HepG2 (cell line): ENCODE measurements at regions not wholly inside any gene's neighbourhood (a gene's known extent, or its start where the extent isn't known, plus 50 kb on each side); places are given as distances from the start of the nearest gene placed in this dataset.

Source experiments
- ATAC-seq: fragments of 200-7000 bp; cut with Tn5 transposase; 3 replicates; pipeline ENCODE4 v1.9.1; 2020; ENCODE audit warnings: mild to moderate bottlenecking, moderate library complexity
- BruUV-seq: library from RNA; stranded (reverse); fragments of 400-500 nt; replicated peaks from 2 replicates; lab custom pipeline; 2021; lab: Mats Ljungman, UMichigan
- CTCF ChIA-PET: fragments of 300-600 bp; formaldehyde crosslinking; extraction: SDS; loops from one replicate; lab custom pipeline; 2021; ENCODE audit warnings: low total read pairs, inconsistent platforms, low intra/inter-chr PET ratio; lab: Yijun Ruan, JAX
- POLR2A ChIA-PET: fragments of 350-600 bp; sonication (Branson Sonifier 250); formaldehyde crosslinking; loops from one replicate; lab custom pipeline; 2020; ENCODE audit warnings: antibody characterized with exemption, inconsistent platforms; lab: Yijun Ruan, JAX
- DNase-seq: peaks from one replicate; pipeline ENCODE4 v3.0.0-alpha.2; 2015; ENCODE audit warnings: low spot score
- FAIRE-seq: peaks from 3 replicates; lab custom pipeline; 2011; peaks lifted over from hg19 to GRCh38; lab: Jason Lieb, UNC
- H2AFZ ChIP-seq: one replicate; pipeline ENCODE4 v1.6.1; 2011; ENCODE audit warnings: low read length, inconsistent platforms
- H3K27ac ChIP-seq: fragments of 300-600 bp; 3 replicates; pipeline ENCODE4 v1.8.0; 2011; ENCODE audit warnings: mixed run types, mild to moderate bottlenecking, mixed read lengths, low read length, inconsistent platforms; ENCODE audit not compliant: insufficient read depth; ENCODE audit errors: extremely low read length
- H3K27me3 ChIP-seq, 2 experiments: fragments of 200-600 bp in 1 of 2; 2 replicates in 1 of 2; 3 replicates in 1 of 2; pipeline versions ENCODE4 v1.6.0 to v1.8.0; 2011; ENCODE audit warnings: low read length in 2 of 2, mild to moderate bottlenecking in 2 of 2, moderate library complexity in 2 of 2, inconsistent platforms in 1 of 2; ENCODE audit not compliant: insufficient read depth in 2 of 2, control insufficient read depth in 1 of 2
- H3K36me3 ChIP-seq, 2 experiments: fragments of 200-600 bp in 1 of 2; replicated peaks in 1 of 2; 2 replicates in 1 of 2; 3 replicates in 1 of 2; pipeline versions ENCODE4 v1.5.1 to v1.8.0; 2011; ENCODE audit warnings: low read length in 2 of 2, inconsistent platforms in 1 of 2; ENCODE audit not compliant: insufficient read depth in 2 of 2, control insufficient read depth in 1 of 2
- H3K4me1 ChIP-seq: 2 replicates; pipeline ENCODE4 v1.5.1; 2012; ENCODE audit warnings: low read length, inconsistent platforms; ENCODE audit not compliant: insufficient read depth
- H3K4me2 ChIP-seq: 2 replicates; pipeline ENCODE4 v1.6.0; 2011; ENCODE audit warnings: low read depth, low read length, inconsistent platforms
- H3K4me3 ChIP-seq, 3 experiments: fragments of 200-600 bp in 1 of 3; sonication (generic), shearing (Covaris generic) in 1 of 3; replicated peaks in 1 of 3; 2 replicates each; pipeline ENCODE4 v1.5.1; 2011 to 2016; ENCODE audit warnings: low read length in 3 of 3, inconsistent platforms in 2 of 3, low read depth in 2 of 3, mild to moderate bottlenecking in 2 of 3, control low read depth in 1 of 3, mixed read lengths in 1 of 3; ENCODE audit not compliant: insufficient read depth in 1 of 3
- H3K79me2 ChIP-seq: one replicate; pipeline ENCODE4 v1.6.1; 2011; ENCODE audit warnings: low read length, inconsistent platforms; ENCODE audit not compliant: insufficient read depth
- H3K9ac ChIP-seq: 2 replicates; pipeline ENCODE4 v1.6.0; 2011; ENCODE audit warnings: mild to moderate bottlenecking, low read depth, low read length, inconsistent platforms; ENCODE audit not compliant: insufficient read depth
- H3K9me3 ChIP-seq: 2 replicates; pipeline ENCODE4 v1.5.1; 2012; ENCODE audit warnings: mild to moderate bottlenecking, low read length
- H4K20me1 ChIP-seq: 2 replicates; pipeline ENCODE4 v1.6.0; 2011; ENCODE audit warnings: inconsistent platforms, mild to moderate bottlenecking, low read length, moderate library complexity; ENCODE audit not compliant: insufficient read depth
- EP300 ChIP-seq, 3 experiments: sonication (generic) in 1 of 3; formaldehyde crosslinking in 1 of 3; IDR thresholded peaks; 2 replicates each; pipeline versions ENCODE4 v1.5.1 to v1.6.1; 2011 to 2020; ENCODE audit warnings: low read depth in 2 of 3, low read length in 2 of 3, borderline replicate concordance in 1 of 3, improper control_type of control experiment in 1 of 3, mild to moderate bottlenecking in 1 of 3, missing genetic modification reagents in 1 of 3, moderate library complexity in 1 of 3
- FOXK1 ChIP-seq: sonication (generic); formaldehyde crosslinking; IDR thresholded peaks from 2 replicates; pipeline ENCODE4 v1.4.0; 2020; ENCODE audit warnings: low read depth, missing genetic modification reagents, borderline replicate concordance
- HNRNPUL1 ChIP-seq: fragments of 200-400 bp; formaldehyde crosslinking; IDR thresholded peaks from 2 replicates; pipeline ENCODE4 v1.6.1; 2017; ENCODE audit warnings: low read depth, mild to moderate bottlenecking, low read length, moderate library complexity
- KLF12 ChIP-seq: sonication (generic); formaldehyde crosslinking; IDR thresholded peaks from 2 replicates; pipeline ENCODE4 v1.4.0; 2020; ENCODE audit warnings: missing genetic modification reagents, borderline replicate concordance
- MATR3 ChIP-seq: sonication (generic); formaldehyde crosslinking; IDR thresholded peaks from 2 replicates; pipeline ENCODE4 v1.4.0; 2020; ENCODE audit warnings: missing genetic modification reagents
- PAWR ChIP-seq: sonication (generic); formaldehyde crosslinking; IDR thresholded peaks from 2 replicates; pipeline ENCODE4 v1.4.0; 2020; ENCODE audit warnings: missing genetic modification reagents, mild to moderate bottlenecking, borderline replicate concordance
- RNF2 ChIP-seq: fragments of 450-650 bp; conservative IDR thresholded peaks from 2 replicates; pipeline ENCODE4 v1.6.1; 2016; ENCODE audit warnings: low read depth
- ZFAT ChIP-seq: sonication (generic); formaldehyde crosslinking; conservative IDR thresholded peaks from 2 replicates; pipeline ENCODE4 v1.8.1; 2023; ENCODE audit warnings: missing genetic modification reagents, inconsistent platforms
- ZNF256 ChIP-seq: sonication (generic); formaldehyde crosslinking; conservative IDR thresholded peaks from 2 replicates; pipeline ENCODE4 v1.4.0; 2020; ENCODE audit warnings: missing genetic modification reagents
- ZNF644 ChIP-seq: IDR thresholded peaks from 2 replicates; pipeline ENCODE4 v1.6.1; 2016; ENCODE audit warnings: low read depth
- ZNF747 ChIP-seq: sonication (generic); formaldehyde crosslinking; IDR thresholded peaks from 2 replicates; pipeline ENCODE4 v1.8.1; 2023; ENCODE audit warnings: missing genetic modification reagents, mild to moderate bottlenecking, borderline replicate concordance
- WGBS: methylation state at CpG from one replicate; pipeline ENCODE4 v1.1.6; 2017; ENCODE audit warnings: low lambda C conversion rate; 5-methylcytosine and 5-hydroxymethylcytosine counted together
- in situ Hi-C: cut with HindIII; loops from 2 replicates; pipeline ENCODE4 v1.10.0; 2017; ENCODE audit warnings: low pct_unique_long_range_greater_than_20kb; ENCODE audit not compliant: extremely low pct_ligation_motif_present
- intact Hi-C: fragments of 100-400 bp; cut with micrococcal nuclease; formaldehyde crosslinking; loops from one replicate; pipeline ENCODE4 v1.10.0; 2022; ENCODE audit not compliant: unreplicated experiment
- TF ChIP-seq, protein P1 (sequence below): sonication (generic); formaldehyde crosslinking; IDR thresholded peaks from 2 replicates; pipeline ENCODE4 v1.5.0; 2020; ENCODE audit warnings: mild to moderate bottlenecking, missing genetic modification reagents, borderline replicate concordance
- TF ChIP-seq, protein P2 (sequence below), 2 experiments: fragments of 450-650 bp in 1 of 2; sonication (generic) in 1 of 2; formaldehyde crosslinking; IDR thresholded peaks; 2 replicates each; pipeline versions ENCODE4 v1.5.0 to v1.8.0; 2020 to 2022; ENCODE audit warnings: mild to moderate bottlenecking in 1 of 2, missing genetic modification reagents in 1 of 2
- TF ChIP-seq, protein P3 (sequence below): IDR thresholded peaks from 2 replicates; pipeline ENCODE4 v1.6.1; 2016
- TF ChIP-seq, protein P4 (sequence below): sonication (generic); formaldehyde crosslinking; IDR thresholded peaks from 2 replicates; pipeline ENCODE4 v1.5.0; 2020; ENCODE audit warnings: mild to moderate bottlenecking, missing genetic modification reagents, borderline replicate concordance

DNA sequence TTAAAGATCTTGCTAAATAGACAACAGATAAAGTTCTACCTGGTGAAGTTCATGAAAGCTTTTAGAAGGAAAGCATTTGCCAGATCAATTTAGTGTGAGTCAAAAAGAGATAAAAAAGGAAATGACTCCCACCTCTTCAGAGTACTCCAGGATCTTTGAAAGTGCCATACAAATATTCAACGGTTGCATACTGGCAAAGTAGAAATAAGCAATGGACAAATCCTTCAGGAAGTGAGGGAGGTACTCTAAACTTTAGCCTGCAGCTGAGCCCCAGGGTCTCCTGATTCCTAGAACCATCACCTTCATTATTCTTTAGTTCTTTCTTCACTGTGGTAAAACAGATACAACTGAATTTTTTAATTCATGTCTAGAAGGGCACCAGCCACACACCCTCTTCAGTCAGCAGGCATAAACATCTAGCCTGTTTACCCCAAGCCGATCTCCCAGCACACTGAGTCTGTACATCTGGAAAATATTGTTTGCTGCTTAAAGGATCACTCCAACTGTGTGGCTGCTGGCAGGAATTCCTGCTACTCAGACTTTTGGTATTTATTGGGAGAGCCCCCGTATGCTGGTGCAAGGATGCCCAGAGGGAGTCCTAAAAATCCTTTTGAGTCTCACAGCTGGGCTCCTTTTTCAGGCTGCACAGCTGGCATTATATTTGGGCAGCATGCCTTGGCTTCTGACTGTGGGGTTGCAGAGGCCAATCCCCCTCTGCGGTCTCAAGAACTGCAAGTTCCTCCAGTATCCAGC, 72.3 kb upstream of the SESTD1 start (continued):
- TF ChIP-seq, protein P1, sequence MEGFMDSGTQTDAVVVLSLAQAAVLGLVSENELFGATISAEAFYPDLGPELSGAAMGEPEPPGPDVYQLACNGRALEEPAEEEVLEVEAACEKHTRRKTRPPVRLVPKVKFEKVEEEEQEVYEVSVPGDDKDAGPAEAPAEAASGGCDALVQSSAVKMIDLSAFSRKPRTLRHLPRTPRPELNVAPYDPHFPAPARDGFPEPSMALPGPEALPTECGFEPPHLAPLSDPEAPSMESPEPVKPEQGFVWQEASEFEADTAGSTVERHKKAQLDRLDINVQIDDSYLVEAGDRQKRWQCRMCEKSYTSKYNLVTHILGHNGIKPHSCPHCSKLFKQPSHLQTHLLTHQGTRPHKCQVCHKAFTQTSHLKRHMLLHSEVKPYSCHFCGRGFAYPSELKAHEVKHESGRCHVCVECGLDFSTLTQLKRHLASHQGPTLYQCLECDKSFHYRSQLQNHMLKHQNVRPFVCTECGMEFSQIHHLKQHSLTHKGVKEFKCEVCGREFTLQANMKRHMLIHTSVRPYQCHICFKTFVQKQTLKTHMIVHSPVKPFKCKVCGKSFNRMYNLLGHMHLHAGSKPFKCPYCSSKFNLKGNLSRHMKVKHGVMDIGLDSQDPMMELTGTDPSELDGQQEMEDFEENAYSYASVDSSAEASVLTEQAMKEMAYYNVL = no peak
- TF ChIP-seq RNF2 = no peak

DNA sequence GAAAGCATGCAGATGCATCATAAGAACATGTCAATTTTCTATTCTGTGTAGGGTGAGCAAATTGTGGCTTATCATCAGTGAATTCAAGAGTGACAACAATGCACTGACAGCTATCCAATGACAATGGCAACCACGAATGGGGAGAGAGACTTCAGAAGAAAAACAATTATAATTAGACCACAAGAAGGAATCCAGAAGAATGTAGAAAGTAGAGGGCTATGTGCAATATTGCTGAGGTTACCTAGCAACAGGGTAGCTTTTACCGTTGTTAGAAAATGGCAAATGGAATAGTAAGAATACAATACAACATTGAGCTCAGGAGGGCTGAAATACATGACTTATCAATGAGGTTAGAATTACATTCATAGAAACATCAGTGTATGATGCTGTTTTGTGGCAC, 71.1 kb upstream of the SESTD1 start:
- Histone ChIP-seq H3K4me1 (peaks cover 26% of the 10 kb centered on the region), H3K79me2 (no peaks in the 10 kb centered on the region), H3K9me3 (no peaks in the 10 kb centered on the region), H3K27me3 (no peaks in the 10 kb centered on the region), H3K27ac (no peak overlapping the region), H3K36me3 (no peaks in the 10 kb centered on the region), H3K4me2 (no peak overlapping the region), H2AFZ (no peak overlapping the region), H3K4me3 (no peak overlapping the region), H3K9ac (no peak overlapping the region), H4K20me1 (no peaks in the 10 kb centered on the region)
- intact Hi-C loops (no loop called here), in situ Hi-C loops (loop anchor here (5.0 kb wide), 1 partner anchor 113 kb away; no protein-coding TSS in a partner anchor)
- ChIA-PET POLR2A (no interaction called here), CTCF (no interaction called here)
- no TSS peak for BruUV-seq
- FAIRE-seq = no peak
- no peak for DNase-seq
- WGBS = 4% methylated on average over 2 of the region's 2 CpGs
- no peak for ATAC-seq
- TF ChIP-seq HNRNPUL1 = no peak
- TF ChIP-seq, protein P2, sequence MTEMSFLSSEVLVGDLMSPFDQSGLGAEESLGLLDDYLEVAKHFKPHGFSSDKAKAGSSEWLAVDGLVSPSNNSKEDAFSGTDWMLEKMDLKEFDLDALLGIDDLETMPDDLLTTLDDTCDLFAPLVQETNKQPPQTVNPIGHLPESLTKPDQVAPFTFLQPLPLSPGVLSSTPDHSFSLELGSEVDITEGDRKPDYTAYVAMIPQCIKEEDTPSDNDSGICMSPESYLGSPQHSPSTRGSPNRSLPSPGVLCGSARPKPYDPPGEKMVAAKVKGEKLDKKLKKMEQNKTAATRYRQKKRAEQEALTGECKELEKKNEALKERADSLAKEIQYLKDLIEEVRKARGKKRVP (CRISPR knock-in tag; IDR thresholded peaks at IDR 0.05) = no peak
- TF ChIP-seq PAWR (CRISPR knock-in tag) = no peak
- no peak for TF ChIP-seq EP300 (IDR thresholded peaks at IDR 0.05; ENCODE audit: low read depth in 2 of 2, low read length in 2 of 2)
- TF ChIP-seq EP300 (CRISPR knock-in tag; IDR thresholded peaks at IDR 0.05; ENCODE audit: borderline replicate concordance) = no peak
- TF ChIP-seq KLF12 (CRISPR knock-in tag) = no peak
- TF ChIP-seq ZFAT = no peak
- TF ChIP-seq, protein P3, sequence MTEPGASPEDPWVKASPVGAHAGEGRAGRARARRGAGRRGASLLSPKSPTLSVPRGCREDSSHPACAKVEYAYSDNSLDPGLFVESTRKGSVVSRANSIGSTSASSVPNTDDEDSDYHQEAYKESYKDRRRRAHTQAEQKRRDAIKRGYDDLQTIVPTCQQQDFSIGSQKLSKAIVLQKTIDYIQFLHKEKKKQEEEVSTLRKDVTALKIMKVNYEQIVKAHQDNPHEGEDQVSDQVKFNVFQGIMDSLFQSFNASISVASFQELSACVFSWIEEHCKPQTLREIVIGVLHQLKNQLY = no peak
- TF ChIP-seq ZNF747 (CRISPR knock-in tag) = no peak
- no peak for TF ChIP-seq ZNF256
- TF ChIP-seq FOXK1 (CRISPR knock-in tag) = no peak
- TF ChIP-seq, protein P4, sequence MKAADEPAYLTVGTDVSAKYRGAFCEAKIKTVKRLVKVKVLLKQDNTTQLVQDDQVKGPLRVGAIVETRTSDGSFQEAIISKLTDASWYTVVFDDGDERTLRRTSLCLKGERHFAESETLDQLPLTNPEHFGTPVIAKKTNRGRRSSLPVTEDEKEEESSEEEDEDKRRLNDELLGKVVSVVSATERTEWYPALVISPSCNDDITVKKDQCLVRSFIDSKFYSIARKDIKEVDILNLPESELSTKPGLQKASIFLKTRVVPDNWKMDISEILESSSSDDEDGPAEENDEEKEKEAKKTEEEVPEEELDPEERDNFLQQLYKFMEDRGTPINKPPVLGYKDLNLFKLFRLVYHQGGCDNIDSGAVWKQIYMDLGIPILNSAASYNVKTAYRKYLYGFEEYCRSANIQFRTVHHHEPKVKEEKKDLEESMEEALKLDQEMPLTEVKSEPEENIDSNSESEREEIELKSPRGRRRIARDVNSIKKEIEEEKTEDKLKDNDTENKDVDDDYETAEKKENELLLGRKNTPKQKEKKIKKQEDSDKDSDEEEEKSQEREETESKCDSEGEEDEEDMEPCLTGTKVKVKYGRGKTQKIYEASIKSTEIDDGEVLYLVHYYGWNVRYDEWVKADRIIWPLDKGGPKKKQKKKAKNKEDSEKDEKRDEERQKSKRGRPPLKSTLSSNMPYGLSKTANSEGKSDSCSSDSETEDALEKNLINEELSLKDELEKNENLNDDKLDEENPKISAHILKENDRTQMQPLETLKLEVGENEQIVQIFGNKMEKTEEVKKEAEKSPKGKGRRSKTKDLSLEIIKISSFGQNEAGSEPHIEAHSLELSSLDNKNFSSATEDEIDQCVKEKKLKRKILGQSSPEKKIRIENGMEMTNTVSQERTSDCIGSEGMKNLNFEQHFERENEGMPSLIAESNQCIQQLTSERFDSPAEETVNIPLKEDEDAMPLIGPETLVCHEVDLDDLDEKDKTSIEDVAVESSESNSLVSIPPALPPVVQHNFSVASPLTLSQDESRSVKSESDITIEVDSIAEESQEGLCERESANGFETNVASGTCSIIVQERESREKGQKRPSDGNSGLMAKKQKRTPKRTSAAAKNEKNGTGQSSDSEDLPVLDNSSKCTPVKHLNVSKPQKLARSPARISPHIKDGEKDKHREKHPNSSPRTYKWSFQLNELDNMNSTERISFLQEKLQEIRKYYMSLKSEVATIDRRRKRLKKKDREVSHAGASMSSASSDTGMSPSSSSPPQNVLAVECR (CRISPR knock-in tag) = no peak
- no peak for TF ChIP-seq ZNF644
- TF ChIP-seq MATR3 = no peak
